Stimulated activated CD8-positive, alpha-beta memory T cell treated with anti-CD3 and anti-CD28 coated beads, Interleukin-12 subunit alpha, Interleukin-12 subunit beta, amount 100 ng/mL, for 1 hour (primary cell): ENCODE measurements at regions not wholly inside any gene's neighbourhood (a gene's known extent, or its start where the extent isn't known, plus 50 kb on each side); places are given as distances from the start of the nearest gene placed in this dataset.

Experiments
- DNase-seq: peaks from one replicate; pipeline ENCODE4 v3.0.0-alpha.2; 2020; ENCODE audit warnings: low read depth

GRCh38 chr4:71156616-71157015 is 163.2 kb downstream of the DCK start:
- no peak for DNase-seq

- DNase-seq: no peak
Observed at GRCh38 chr4:71162386-71162785, 168.9 kb downstream of the DCK start.

- no peak for DNase-seq
Observed at GRCh38 chr4:71163317-71163716, 169.9 kb downstream of the DCK start.

GRCh38 chr4:71167083-71167482 is 171.7 kb upstream of the SLC4A4 start:
- DNase-seq: no peak

GRCh38 chr4:71171592-71171991 is 167.2 kb upstream of the SLC4A4 start:
- DNase-seq: no peak

GRCh38 chr4:71181332-71181731 is 157.5 kb upstream of the SLC4A4 start:
- no peak for DNase-seq

GRCh38 chr4:71184195-71184781 is 154.5 kb upstream of the SLC4A4 start:
- DNase-seq: peak; percentile 18

GRCh38 chr4:71185037-71185436 is 153.8 kb upstream of the SLC4A4 start:
- no peak for DNase-seq

- DNase-seq: no peak
Observed at GRCh38 chr4:71186257-71186565, 152.6 kb upstream of the SLC4A4 start.

GRCh38 chr4:71186566-71187403 is 152.0 kb upstream of the SLC4A4 start:
- no peak for DNase-seq

- no peak for DNase-seq
Observed at GRCh38 chr4:71187404-71188155, 151.2 kb upstream of the SLC4A4 start.

GRCh38 chr4:71188156-71188640 is 150.6 kb upstream of the SLC4A4 start:
- DNase-seq: no peak

- DNase-seq: no peak
Observed at GRCh38 chr4:71188951-71189350, 149.9 kb upstream of the SLC4A4 start.

- no peak for DNase-seq
Observed at GRCh38 chr4:71189471-71189870, 149.3 kb upstream of the SLC4A4 start.

GRCh38 chr4:71194454-71194853 is 144.4 kb upstream of the SLC4A4 start:
- DNase-seq: no peak

- DNase-seq: no peak
Observed at GRCh38 chr4:71195924-71196323, 142.9 kb upstream of the SLC4A4 start.

GRCh38 chr4:71198958-71199357 is 139.9 kb upstream of the SLC4A4 start:
- DNase-seq: no peak

GRCh38 chr4:71201057-71201456 is 137.8 kb upstream of the SLC4A4 start:
- no peak for DNase-seq

GRCh38 chr4:71201817-71202576 is 136.8 kb upstream of the SLC4A4 start:
- no peak for DNase-seq

GRCh38 chr4:71202705-71203104 is 136.1 kb upstream of the SLC4A4 start:
- DNase-seq: no peak

GRCh38 chr4:71204056-71204455 is 134.8 kb upstream of the SLC4A4 start:
- DNase-seq: no peak

GRCh38 chr4:71206763-71207162 is 132.1 kb upstream of the SLC4A4 start:
- DNase-seq: no peak
